ENCODE measurements at regions not wholly inside any gene's neighbourhood (a gene's known extent, or its start where the extent isn't known, plus 50 kb on each side); places are given as distances from the start of the nearest gene placed in this dataset.
A peak's percentile ranks its signal among the peaks of the same experiment; 100 is the strongest.

DNA sequence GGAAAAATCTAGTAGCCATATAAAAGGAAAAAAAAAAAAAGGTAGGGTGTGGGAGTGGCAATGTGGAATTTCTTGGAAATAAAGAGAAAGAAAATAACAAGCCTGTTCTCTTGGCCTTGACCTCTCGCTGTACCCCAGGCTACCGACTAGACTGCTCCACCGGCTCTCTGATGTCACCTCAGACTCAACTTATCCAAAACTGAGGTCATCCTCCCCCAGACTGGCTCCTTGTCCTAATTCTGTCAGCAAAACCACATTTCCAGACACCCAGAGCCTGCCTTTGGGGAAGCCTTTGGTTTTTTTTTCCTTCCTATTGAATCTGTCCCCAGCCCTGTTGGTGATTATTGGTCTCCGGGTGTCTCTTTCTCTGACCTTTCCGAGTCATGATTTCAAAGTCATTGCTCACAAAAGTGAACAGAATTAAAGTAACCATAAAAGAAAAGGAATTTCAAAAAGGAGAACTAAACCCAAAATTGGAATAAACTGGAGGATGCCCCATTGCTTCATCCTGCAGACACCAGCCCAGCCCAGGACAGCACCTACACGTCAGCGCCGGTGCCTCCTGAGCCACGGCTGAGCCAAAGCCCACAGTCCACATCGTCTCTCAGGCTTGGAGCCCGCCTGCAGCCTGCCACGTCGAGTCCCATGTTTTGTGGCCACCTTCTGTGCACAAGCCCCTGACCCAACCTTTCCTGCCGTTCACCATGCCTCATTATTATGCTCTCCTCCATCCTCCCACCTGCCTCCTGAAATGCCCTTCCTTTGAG lies 170.7 kb downstream of the MYLK4 start:
- H3K79me2 ChIP-seq (ENCODE audit: insufficient read depth, low read length): no peaks in the 10 kb centered on the region
- H3K27ac ChIP-seq (ENCODE audit: extremely low read length, insufficient read depth, low read length): no peak overlapping the region
- no peak overlapping the region for H3K4me2 ChIP-seq (ENCODE audit: low read depth, low read length)
- no peak overlapping the region for H3K9ac ChIP-seq (ENCODE audit: insufficient read depth, low read depth, low read length)
- FAIRE-seq: no peak
- H3K9me3 ChIP-seq (ENCODE audit: low read length): no peaks in the 10 kb centered on the region
- no peak overlapping the region for H2AFZ ChIP-seq (ENCODE audit: low read length)
- H3K36me3 ChIP-seq (replicated peaks in 1 of 2; ENCODE audit: control insufficient read depth in 1 of 2, insufficient read depth in 2 of 2, low read length in 2 of 2): no peaks in the 10 kb centered on the region
- BruUV-seq (replicated peaks): no TSS peak
- H3K4me3 ChIP-seq (replicated peaks in 1 of 3; ENCODE audit: insufficient read depth in 1 of 3, low read depth in 2 of 3, low read length in 3 of 3): no peak overlapping the region
- H4K20me1 ChIP-seq (ENCODE audit: insufficient read depth, low read length): no peaks in the 10 kb centered on the region
- intact Hi-C loops (cut with micrococcal nuclease; ENCODE audit: unreplicated experiment) (no loop called here), in situ Hi-C loops (cut with HindIII; ENCODE audit: extremely low pct_ligation_motif_present, low pct_unique_long_range_greater_than_20kb) (no loop called here)
- peaks cover 15% of the 10 kb centered on the region for H3K4me1 ChIP-seq (ENCODE audit: insufficient read depth, low read length)
- 61% methylated on average over 14 of the region's 14 CpGs for WGBS (ENCODE audit: low lambda C conversion rate)
- TF ChIP-seq PHF8 (CRISPR knock-in tag; IDR thresholded peaks at IDR 0.05): no peak
- TF ChIP-seq ZNF552 (CRISPR knock-in tag; IDR thresholded peaks at IDR 0.05; ENCODE audit: borderline replicate concordance): no peak
- TF ChIP-seq ZNF768 (CRISPR knock-in tag; IDR thresholded peaks at IDR 0.05): peak; percentile 33; the same call in 1 of the 2 replicates
- ChIA-PET POLR2A (no interaction called here), CTCF (ENCODE audit: low intra/inter-chr PET ratio, low total read pairs) (no interaction called here)
- DNase-seq (ENCODE audit: low spot score): no peak
- H3K27me3 ChIP-seq (ENCODE audit: control insufficient read depth in 1 of 2, insufficient read depth in 2 of 2, low read length in 2 of 2): peaks cover 0 to 11% of the 10 kb centered on the region in 2 experiments; a peak in 2 of 5 replicates
- ATAC-seq: no peak

DNA sequence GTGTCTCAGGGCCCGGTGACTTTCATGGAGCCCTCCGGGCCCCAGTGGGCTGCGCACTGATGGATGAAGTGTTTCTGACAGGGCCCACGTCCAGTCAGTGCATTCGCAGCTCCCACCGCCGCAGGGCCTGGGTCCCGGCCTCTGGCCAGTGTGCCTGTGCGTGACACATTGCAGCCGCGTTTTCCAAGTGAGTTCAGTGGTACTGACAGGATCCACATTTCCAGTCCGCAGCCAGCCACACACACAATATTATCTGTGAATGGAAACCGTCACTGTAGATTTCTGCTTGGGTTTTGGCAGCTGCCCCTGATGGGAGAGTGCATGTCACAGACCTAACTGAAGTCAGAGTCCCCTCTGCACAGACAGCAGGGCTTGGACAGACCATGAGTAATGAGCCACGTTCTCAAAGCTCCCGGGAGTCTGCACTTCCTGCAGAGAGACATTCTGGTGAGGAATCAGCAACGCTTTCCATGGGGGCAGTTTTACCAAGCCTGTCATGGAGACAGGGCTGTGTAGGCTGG lies 171.4 kb downstream of the MYLK4 start:
- intact Hi-C loops (cut with micrococcal nuclease; ENCODE audit: unreplicated experiment) (no loop called here), in situ Hi-C loops (cut with HindIII; ENCODE audit: extremely low pct_ligation_motif_present, low pct_unique_long_range_greater_than_20kb) (no loop called here)
- DNase-seq (ENCODE audit: low spot score) (no peak), ATAC-seq (no peak; the same call in 2 of the 3 replicates), FAIRE-seq (no peak)
- 61% methylated on average over 14 of the region's 16 CpGs for WGBS (ENCODE audit: low lambda C conversion rate)
- Histone ChIP-seq H3K27ac (ENCODE audit: extremely low read length, insufficient read depth, low read length) (no peak overlapping the region), H3K36me3 (replicated peaks in 1 of 2; ENCODE audit: control insufficient read depth in 1 of 2, insufficient read depth in 2 of 2, low read length in 2 of 2) (no peaks in the 10 kb centered on the region), H3K9ac (ENCODE audit: insufficient read depth, low read depth, low read length) (no peak overlapping the region), H4K20me1 (ENCODE audit: insufficient read depth, low read length) (no peaks in the 10 kb centered on the region), H2AFZ (ENCODE audit: low read length) (no peak overlapping the region), H3K27me3 (ENCODE audit: control insufficient read depth in 1 of 2, insufficient read depth in 2 of 2, low read length in 2 of 2) (peaks cover 0 to 11% of the 10 kb centered on the region in 2 experiments; a peak in 2 of 5 replicates), H3K79me2 (ENCODE audit: insufficient read depth, low read length) (no peaks in the 10 kb centered on the region), H3K9me3 (ENCODE audit: low read length) (no peaks in the 10 kb centered on the region), H3K4me3 (replicated peaks in 1 of 3; ENCODE audit: insufficient read depth in 1 of 3, low read depth in 2 of 3, low read length in 3 of 3) (no peak overlapping the region), H3K4me2 (ENCODE audit: low read depth, low read length) (no peak overlapping the region), H3K4me1 (ENCODE audit: insufficient read depth, low read length) (peaks cover 15% of the 10 kb centered on the region)
- TF ChIP-seq SAFB2 (CRISPR knock-in tag; IDR thresholded peaks at IDR 0.05; ENCODE audit: borderline replicate concordance, low read depth) (no peak), EP300 (IDR thresholded peaks at IDR 0.05; ENCODE audit: low read depth in 2 of 2, low read length in 2 of 2) (no peak), EP300 (CRISPR knock-in tag; IDR thresholded peaks at IDR 0.05; ENCODE audit: borderline replicate concordance) (no peak), DMAP1 (CRISPR knock-in tag; IDR thresholded peaks at IDR 0.05) (no peak), ESRRA (CRISPR knock-in tag; IDR thresholded peaks at IDR 0.05; ENCODE audit: low read depth) (no peak), ZNF567 (CRISPR knock-in tag; IDR thresholded peaks at IDR 0.05; ENCODE audit: borderline replicate concordance) (no peak), ZNF570 (CRISPR knock-in tag; IDR thresholded peaks at IDR 0.05; ENCODE audit: borderline replicate concordance) (no peak), ZNF350 (CRISPR knock-in tag; IDR thresholded peaks at IDR 0.05; ENCODE audit: borderline replicate concordance, low read depth) (no peak), RXRB (CRISPR knock-in tag; IDR thresholded peaks at IDR 0.05; ENCODE audit: borderline replicate concordance) (no peak), ZNF230 (CRISPR knock-in tag; IDR thresholded peaks at IDR 0.05) (no peak), ARID2 (CRISPR knock-in tag; IDR thresholded peaks at IDR 0.05; ENCODE audit: borderline replicate concordance) (no peak), ZNF775 (CRISPR knock-in tag; IDR thresholded peaks at IDR 0.05; ENCODE audit: borderline replicate concordance) (no peak)
- POLR2A ChIA-PET: no interaction called here
- CTCF ChIA-PET (ENCODE audit: low intra/inter-chr PET ratio, low total read pairs): no interaction called here
- no TSS peak for BruUV-seq (replicated peaks)
